Mesendoderm (in vitro differentiated cells): ENCODE measurements at regions not wholly inside any gene's neighbourhood (a gene's known extent, or its start where the extent isn't known, plus 50 kb on each side); places are given as distances from the start of the nearest gene placed in this dataset.

Source experiments
- DNase-seq: peaks from one replicate; pipeline ENCODE4 v3.0.0; 2013
- H2AK5ac ChIP-seq: 2 replicates; pipeline ENCODE4 v1.6.1; 2013; ENCODE audit warnings: low read length, inconsistent platforms
- H2BK120ac ChIP-seq: 2 replicates; pipeline ENCODE4 v1.6.1; 2013; ENCODE audit warnings: low read depth, mild to moderate bottlenecking, low read length, moderate library complexity, mixed read lengths
- H2BK15ac ChIP-seq: replicated peaks from 2 replicates; pipeline ENCODE4 v1.6.1; 2013; ENCODE audit warnings: low read depth, mild to moderate bottlenecking, moderate library complexity
- H2BK5ac ChIP-seq: 2 replicates; pipeline ENCODE4 v1.6.1; 2013; ENCODE audit warnings: low read length, inconsistent platforms
- H3K18ac ChIP-seq: 2 replicates; pipeline ENCODE4 v1.6.1; 2013; ENCODE audit warnings: mild to moderate bottlenecking, low read length, mixed read lengths
- H3K23ac ChIP-seq: one replicate; pipeline ENCODE4 v1.6.1; 2013; ENCODE audit warnings: low read length
- H3K27ac ChIP-seq: 2 replicates; pipeline ENCODE4 v1.5.1; 2013; ENCODE audit warnings: low read depth, mild to moderate bottlenecking, inconsistent platforms, low read length, moderate library complexity
- H3K27me3 ChIP-seq: 2 replicates; pipeline ENCODE4 v1.6.1; 2013; ENCODE audit warnings: low read length, control low read depth, mild to moderate bottlenecking, inconsistent platforms; ENCODE audit not compliant: insufficient read depth, poor library complexity
- H3K36me3 ChIP-seq: 2 replicates; pipeline ENCODE4 v1.6.1; 2013; ENCODE audit warnings: low read length, inconsistent platforms; ENCODE audit not compliant: control insufficient read depth, insufficient read depth
- H3K4ac ChIP-seq: one replicate; pipeline ENCODE4 v1.6.1; 2013; ENCODE audit warnings: low read depth, mild to moderate bottlenecking, low read length, moderate library complexity
- H3K4me1 ChIP-seq: 2 replicates; pipeline ENCODE4 v1.6.1; 2013; ENCODE audit warnings: low read depth, low read length, inconsistent platforms; ENCODE audit not compliant: control insufficient read depth
- H3K4me2 ChIP-seq: 2 replicates; pipeline ENCODE4 v1.6.1; 2013; ENCODE audit warnings: low read length
- H3K4me3 ChIP-seq: 2 replicates; pipeline ENCODE4 v1.5.1; 2013; ENCODE audit warnings: mild to moderate bottlenecking, low read length
- H3K56ac ChIP-seq: one replicate; pipeline ENCODE4 v1.6.1; 2013; ENCODE audit warnings: low read length
- H3K79me1 ChIP-seq: 2 replicates; pipeline ENCODE4 v1.6.1; 2013; ENCODE audit warnings: low read length, inconsistent platforms
- H3K79me2 ChIP-seq: 2 replicates; pipeline ENCODE4 v1.6.1; 2013; ENCODE audit warnings: mild to moderate bottlenecking, low read length; ENCODE audit not compliant: control insufficient read depth, insufficient read depth
- H3K9ac ChIP-seq: 2 replicates; pipeline ENCODE4 v1.6.1; 2013; ENCODE audit warnings: low read length, inconsistent platforms
- H4K5ac ChIP-seq: one replicate; pipeline ENCODE4 v1.6.1; 2013; ENCODE audit warnings: low read length
- H4K8ac ChIP-seq: one replicate; pipeline ENCODE4 v1.6.1; 2013; ENCODE audit warnings: low read depth, mild to moderate bottlenecking, control low read depth, low read length, moderate library complexity
- WGBS: extraction: QIAGEN DNeasy Blood & Tissue Kit; methylation state at CpG from one replicate; pipeline ENCODE4 v1.1.7; 2013; ENCODE audit warnings: low lambda C conversion rate, missing lambda C conversion rate; ENCODE audit not compliant: insufficient coverage; ENCODE audit errors: extremely low coverage; 5-methylcytosine and 5-hydroxymethylcytosine counted together

DNA sequence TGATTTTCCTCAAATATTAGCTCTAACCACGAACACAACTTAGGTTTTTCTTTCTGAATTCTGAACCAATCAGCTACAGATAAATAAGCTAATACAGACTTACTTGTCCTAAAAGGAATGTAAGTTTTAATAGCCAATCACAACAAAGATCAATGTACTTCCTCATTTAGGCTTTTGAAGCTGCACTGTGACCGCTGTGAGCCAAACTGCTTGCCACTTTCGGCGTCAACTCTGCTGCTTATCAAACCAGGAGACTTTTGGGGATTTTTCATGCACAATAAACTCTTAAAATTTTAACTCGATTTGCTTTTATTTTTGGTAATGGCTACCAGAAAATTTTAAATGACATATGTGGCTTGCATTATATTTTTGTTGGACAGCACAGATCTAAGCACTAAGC lies 92.5 kb downstream of the TMPRSS5 start:
- no peak overlapping the region for H3K9ac ChIP-seq
- no peak overlapping the region for H2BK15ac ChIP-seq
- H3K4me3 ChIP-seq: no peak overlapping the region
- no peaks in the 10 kb centered on the region for H3K79me2 ChIP-seq
- H4K5ac ChIP-seq: no peak overlapping the region
- no peak overlapping the region for H3K56ac ChIP-seq
- DNase-seq: no peak
- H3K23ac ChIP-seq: no peak overlapping the region
- no peaks in the 10 kb centered on the region for H3K36me3 ChIP-seq
- H3K79me1 ChIP-seq: no peaks in the 10 kb centered on the region
- no peak overlapping the region for H2BK120ac ChIP-seq
- no peak overlapping the region for H3K4me2 ChIP-seq
- no peak overlapping the region for H3K27ac ChIP-seq
- H3K18ac ChIP-seq: no peak overlapping the region
- no peaks in the 10 kb centered on the region for H3K4me1 ChIP-seq
- no peak overlapping the region for H2AK5ac ChIP-seq
- no peak overlapping the region for H2BK5ac ChIP-seq
- no CpG with 5 or more reads among the region's 5 CpGs for WGBS
- no peak overlapping the region for H4K8ac ChIP-seq
- no peak overlapping the region for H3K4ac ChIP-seq
- H3K27me3 ChIP-seq: no peaks in the 10 kb centered on the region

DNA sequence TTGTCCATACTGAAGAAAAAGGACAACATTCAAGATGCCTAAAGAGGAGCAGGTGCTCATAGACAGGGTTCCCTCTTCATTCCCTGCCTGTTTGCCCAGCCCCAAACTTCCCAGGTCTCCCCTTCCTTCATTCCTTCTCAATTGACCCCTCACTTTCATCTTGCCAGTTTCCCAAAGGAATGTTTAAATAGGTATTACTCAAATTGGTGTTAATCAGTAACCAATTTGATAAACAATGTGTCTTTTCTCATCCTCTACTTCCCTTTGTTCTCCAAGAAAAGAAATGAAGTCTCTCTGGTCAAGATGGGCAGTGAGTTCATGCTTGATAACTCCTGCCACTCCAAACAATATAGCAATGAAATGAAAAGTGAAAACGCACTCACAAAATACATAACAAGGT lies 101.9 kb downstream of the TMPRSS5 start:
- no peak overlapping the region for H2AK5ac ChIP-seq
- no peak overlapping the region for H4K8ac ChIP-seq
- H3K23ac ChIP-seq: no peak overlapping the region
- H3K4ac ChIP-seq: no peak overlapping the region
- no peaks in the 10 kb centered on the region for H3K79me1 ChIP-seq
- no peaks in the 10 kb centered on the region for H3K4me1 ChIP-seq
- H2BK5ac ChIP-seq: no peak overlapping the region
- no peak overlapping the region for H3K27ac ChIP-seq
- no peak overlapping the region for H3K18ac ChIP-seq
- no peak overlapping the region for H4K5ac ChIP-seq
- no peak overlapping the region for H3K9ac ChIP-seq
- no peaks in the 10 kb centered on the region for H3K27me3 ChIP-seq
- H2BK120ac ChIP-seq: no peak overlapping the region
- DNase-seq: no peak
- H3K4me2 ChIP-seq: no peak overlapping the region
- no peaks in the 10 kb centered on the region for H3K36me3 ChIP-seq
- H3K4me3 ChIP-seq: no peak overlapping the region
- WGBS: no CpG with 5 or more reads among the region's 1 CpG
- H3K79me2 ChIP-seq: no peaks in the 10 kb centered on the region
- no peak overlapping the region for H2BK15ac ChIP-seq
- H3K56ac ChIP-seq: no peak overlapping the region

DNA sequence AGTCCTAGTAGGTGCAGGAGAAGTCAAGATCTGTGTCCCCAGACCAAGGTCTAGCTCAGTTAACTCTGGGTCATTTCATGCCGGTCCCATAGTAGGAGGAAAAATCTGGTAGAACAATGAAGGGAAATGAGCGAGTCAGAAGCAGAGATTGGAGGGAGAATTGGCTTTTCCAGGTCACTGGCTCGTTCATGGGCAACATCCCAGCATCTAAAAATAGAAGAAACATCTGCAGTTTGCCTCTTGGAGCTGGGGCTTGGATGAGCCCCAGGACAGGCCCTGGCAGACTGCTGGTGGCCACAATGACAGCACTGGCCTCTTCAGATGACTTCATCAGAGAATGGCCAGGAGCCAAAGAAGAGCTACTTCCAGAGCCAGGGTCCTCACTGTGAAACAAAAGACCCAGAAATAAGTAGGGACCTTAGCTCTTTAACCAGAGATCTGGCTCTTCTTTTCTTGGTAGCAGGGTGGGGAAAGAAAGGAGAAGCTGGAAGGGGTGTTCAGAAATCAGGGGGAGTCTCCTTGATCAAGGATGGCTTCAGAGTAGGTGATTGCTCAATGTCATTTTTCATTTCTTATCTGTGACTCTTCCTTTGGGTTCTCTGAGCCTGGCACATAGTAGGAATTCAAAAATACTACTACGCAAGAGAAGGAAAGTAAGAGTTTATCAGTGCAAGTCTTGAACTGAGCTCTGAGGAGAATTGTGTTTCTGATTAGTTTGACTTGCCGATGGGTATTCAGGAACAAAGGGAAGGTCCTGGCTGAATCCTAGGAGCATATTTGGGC lies 102.6 kb downstream of the TMPRSS5 start:
- no CpG with 5 or more reads among the region's 5 CpGs for WGBS
- no peaks in the 10 kb centered on the region for H3K27me3 ChIP-seq
- no peak overlapping the region for H2BK120ac ChIP-seq
- H3K27ac ChIP-seq: no peak overlapping the region
- no peak overlapping the region for H4K5ac ChIP-seq
- no peak overlapping the region for H3K4me3 ChIP-seq
- H3K36me3 ChIP-seq: no peaks in the 10 kb centered on the region
- no peaks in the 10 kb centered on the region for H3K79me1 ChIP-seq
- H3K18ac ChIP-seq: no peak overlapping the region
- no peak overlapping the region for H3K4me2 ChIP-seq
- no peak overlapping the region for H3K23ac ChIP-seq
- DNase-seq: no peak
- H2BK15ac ChIP-seq: no peak overlapping the region
- no peak overlapping the region for H3K4ac ChIP-seq
- no peak overlapping the region for H2BK5ac ChIP-seq
- H3K56ac ChIP-seq: no peak overlapping the region
- H3K4me1 ChIP-seq: no peaks in the 10 kb centered on the region
- H4K8ac ChIP-seq: no peak overlapping the region
- no peak overlapping the region for H3K9ac ChIP-seq
- no peak overlapping the region for H2AK5ac ChIP-seq
- no peaks in the 10 kb centered on the region for H3K79me2 ChIP-seq

DNA sequence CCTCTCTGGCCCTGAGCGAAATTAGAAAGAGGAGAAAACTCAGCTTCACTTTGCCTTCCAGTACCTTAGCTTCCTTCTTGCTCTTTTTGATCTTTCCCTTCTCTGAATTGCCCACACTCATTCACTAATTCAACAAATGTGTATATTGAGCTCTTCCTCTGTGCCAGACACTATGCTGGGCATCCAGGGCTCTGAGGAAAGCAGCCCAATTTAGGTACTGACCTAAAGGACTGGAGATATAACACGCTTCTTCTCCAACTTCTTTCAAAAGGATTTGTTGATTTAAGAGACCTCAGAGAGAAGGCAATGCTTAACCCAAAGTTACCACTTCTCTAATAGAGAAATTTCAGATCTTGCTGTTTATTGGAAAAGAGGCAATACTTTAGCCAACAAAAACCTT lies 103.6 kb downstream of the TMPRSS5 start:
- H2BK15ac ChIP-seq: no peak overlapping the region
- H3K23ac ChIP-seq: no peak overlapping the region
- no peak overlapping the region for H2BK120ac ChIP-seq
- no peak overlapping the region for H2BK5ac ChIP-seq
- no peak overlapping the region for H3K27ac ChIP-seq
- no peak overlapping the region for H3K9ac ChIP-seq
- H3K79me1 ChIP-seq: no peaks in the 10 kb centered on the region
- no peak overlapping the region for H3K4me3 ChIP-seq
- no peak overlapping the region for H4K8ac ChIP-seq
- no CpG with 5 or more reads among the region's 2 CpGs for WGBS
- H3K4me1 ChIP-seq: no peaks in the 10 kb centered on the region
- no peak overlapping the region for H4K5ac ChIP-seq
- no peaks in the 10 kb centered on the region for H3K36me3 ChIP-seq
- H3K4me2 ChIP-seq: no peak overlapping the region
- no peaks in the 10 kb centered on the region for H3K79me2 ChIP-seq
- H3K56ac ChIP-seq: no peak overlapping the region
- no peak overlapping the region for H3K4ac ChIP-seq
- H3K27me3 ChIP-seq: no peaks in the 10 kb centered on the region
- no peak for DNase-seq
- no peak overlapping the region for H2AK5ac ChIP-seq
- no peak overlapping the region for H3K18ac ChIP-seq

DNA sequence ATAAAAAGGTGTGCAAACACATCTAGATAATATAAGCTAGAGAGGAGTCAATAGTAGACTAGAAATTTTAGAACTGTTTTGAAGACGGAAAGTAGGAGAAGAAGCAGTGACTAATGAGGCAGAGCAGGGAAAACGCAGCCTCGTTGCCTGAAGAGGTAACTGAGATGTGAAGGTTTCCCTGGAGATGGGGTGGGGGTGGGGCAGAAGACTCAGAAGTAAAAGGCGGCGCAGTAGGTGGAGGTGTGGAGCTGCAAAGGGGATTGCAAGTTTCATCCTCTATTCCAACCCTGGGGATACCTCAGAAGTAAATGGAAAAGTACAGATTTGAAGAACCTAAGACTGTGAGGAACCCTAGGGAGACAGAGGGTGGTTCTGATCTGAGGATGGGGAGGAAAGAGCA lies 109.5 kb downstream of the TMPRSS5 start:
- no CpG with 5 or more reads among the region's 5 CpGs for WGBS
- Histone ChIP-seq H3K27me3 (no peaks in the 10 kb centered on the region), H4K5ac (no peak overlapping the region), H3K4ac (no peak overlapping the region), H2BK120ac (no peak overlapping the region), H3K27ac (no peak overlapping the region), H3K9ac (no peak overlapping the region), H3K79me2 (no peaks in the 10 kb centered on the region), H3K79me1 (no peaks in the 10 kb centered on the region), H3K4me2 (no peak overlapping the region), H2BK5ac (no peak overlapping the region), H3K56ac (no peak overlapping the region), H3K36me3 (no peaks in the 10 kb centered on the region), H2BK15ac (no peak overlapping the region), H3K4me1 (no peaks in the 10 kb centered on the region), H3K23ac (no peak overlapping the region), H3K4me3 (no peak overlapping the region), H2AK5ac (no peak overlapping the region), H3K18ac (no peak overlapping the region), H4K8ac (no peak overlapping the region)
- no peak for DNase-seq
